Neuronal stem cell (in vitro differentiated cells): ENCODE measurements at regions not wholly inside any gene's neighbourhood (a gene's known extent, or its start where the extent isn't known, plus 50 kb on each side); places are given as distances from the start of the nearest gene placed in this dataset.

Experiments
- DNase-seq: peaks from one replicate; pipeline ENCODE4 v3.0.0-alpha.2; 2013; ENCODE audit warnings: low spot score
- H2AFZ ChIP-seq: one replicate; pipeline ENCODE4 v1.6.1; 2013; ENCODE audit warnings: mild to moderate bottlenecking, low read length, inconsistent platforms
- H2AK5ac ChIP-seq: 2 replicates; pipeline ENCODE4 v1.6.1; 2013; ENCODE audit warnings: low read depth, mild to moderate bottlenecking, inconsistent platforms, low read length, moderate library complexity, mixed read lengths
- H2BK120ac ChIP-seq: 2 replicates; pipeline ENCODE4 v1.6.1; 2013; ENCODE audit warnings: low read depth, mild to moderate bottlenecking, inconsistent platforms, low read length, moderate library complexity, mixed read lengths
- H2BK12ac ChIP-seq: one replicate; pipeline ENCODE4 v1.6.1; 2013; ENCODE audit warnings: low read length, inconsistent platforms
- H2BK15ac ChIP-seq: 2 replicates; pipeline ENCODE4 v1.6.1; 2013; ENCODE audit warnings: mild to moderate bottlenecking, low read length, inconsistent platforms, mixed read lengths
- H2BK5ac ChIP-seq: one replicate; pipeline ENCODE4 v1.6.1; 2013; ENCODE audit warnings: inconsistent platforms, mild to moderate bottlenecking, low read length, moderate library complexity
- H3K14ac ChIP-seq: one replicate; pipeline ENCODE4 v1.6.1; 2013; ENCODE audit warnings: low read length, inconsistent platforms
- H3K18ac ChIP-seq: 2 replicates; pipeline ENCODE4 v1.6.1; 2013; ENCODE audit warnings: low read length, inconsistent platforms
- H3K23ac ChIP-seq: 2 replicates; pipeline ENCODE4 v1.6.1; 2013; ENCODE audit warnings: low read depth, mild to moderate bottlenecking, mixed read lengths, low read length, inconsistent platforms; ENCODE audit not compliant: poor library complexity
- H3K27ac ChIP-seq: replicated peaks from 3 replicates; pipeline ENCODE4 v1.5.1; 2013; ENCODE audit warnings: low read length, inconsistent platforms
- H3K27me3 ChIP-seq, 3 experiments: 2 replicates each; pipeline ENCODE4 v1.6.1; 2013; ENCODE audit warnings: low read length in 3 of 3, mild to moderate bottlenecking in 2 of 3, inconsistent platforms in 1 of 3, low read depth in 1 of 3, mixed read lengths in 1 of 3, moderate library complexity in 1 of 3; ENCODE audit not compliant: control insufficient read depth in 3 of 3, insufficient read depth in 3 of 3
- H3K36me3 ChIP-seq, 2 donors: replicated peaks in 1 of 2; 2 replicates each; pipeline ENCODE4 v1.6.1; 2013; ENCODE audit warnings: low read length in 2 of 2; ENCODE audit not compliant: control insufficient read depth in 2 of 2, insufficient read depth in 2 of 2
- H3K4ac ChIP-seq: 2 replicates; pipeline ENCODE4 v1.6.1; 2013; ENCODE audit warnings: inconsistent platforms, mild to moderate bottlenecking, low read length, moderate library complexity
- H3K4me1 ChIP-seq, 2 donors: 1 replicate in 1 of 2; 2 replicates in 1 of 2; pipeline ENCODE4 v1.6.1; 2013; ENCODE audit warnings: low read length in 2 of 2, low read depth in 1 of 2; ENCODE audit not compliant: control insufficient read depth in 2 of 2, insufficient read depth in 1 of 2
- H3K4me2 ChIP-seq: one replicate; pipeline ENCODE4 v1.6.1; 2013; ENCODE audit warnings: mild to moderate bottlenecking, low read length, inconsistent platforms; ENCODE audit not compliant: insufficient read depth, poor library complexity, severe bottlenecking
- H3K4me3 ChIP-seq, 2 donors: 2 replicates each; pipeline ENCODE4 v1.5.1; 2013; ENCODE audit warnings: low read length in 2 of 2, mild to moderate bottlenecking in 2 of 2, inconsistent platforms in 1 of 2, moderate library complexity in 1 of 2
- H3K79me1 ChIP-seq: one replicate; pipeline ENCODE4 v1.6.1; 2013; ENCODE audit warnings: low read depth, mild to moderate bottlenecking, inconsistent platforms, low read length, moderate library complexity
- H3K9ac ChIP-seq: one replicate; pipeline ENCODE4 v1.6.1; 2013; ENCODE audit warnings: mild to moderate bottlenecking, low read depth, low read length, inconsistent platforms; ENCODE audit not compliant: poor library complexity
- H3K9me3 ChIP-seq, 2 donors: replicated peaks in 1 of 2; 2 replicates each; pipeline versions ENCODE3 to v1.6.1; 2013; ENCODE audit warnings: low read length in 2 of 2, mild to moderate bottlenecking in 2 of 2, inconsistent platforms in 1 of 2, low read depth in 1 of 2, mixed read lengths in 1 of 2, moderate library complexity in 1 of 2; ENCODE audit not compliant: control insufficient read depth in 2 of 2, insufficient read depth in 1 of 2
- H4K8ac ChIP-seq: one replicate; pipeline ENCODE4 v1.6.1; 2013; ENCODE audit warnings: low read depth, mild to moderate bottlenecking, inconsistent platforms, low read length, moderate library complexity
- H4K91ac ChIP-seq: one replicate; pipeline ENCODE4 v1.6.1; 2013; ENCODE audit warnings: low read length, low read depth, mild to moderate bottlenecking, inconsistent platforms; ENCODE audit not compliant: poor library complexity
- WGBS, 2 donors: extraction: QIAGEN DNeasy Blood & Tissue Kit; methylation state at CpG; one replicate each; pipeline ENCODE4 v1.1.7; 2013; ENCODE audit warnings: missing lambda C conversion rate in 2 of 2, mixed read lengths in 1 of 2; ENCODE audit not compliant: insufficient read length in 2 of 2, insufficient replicate concordance in 1 of 2; ENCODE audit errors: extremely low coverage in 2 of 2; 5-methylcytosine and 5-hydroxymethylcytosine counted together

DNA sequence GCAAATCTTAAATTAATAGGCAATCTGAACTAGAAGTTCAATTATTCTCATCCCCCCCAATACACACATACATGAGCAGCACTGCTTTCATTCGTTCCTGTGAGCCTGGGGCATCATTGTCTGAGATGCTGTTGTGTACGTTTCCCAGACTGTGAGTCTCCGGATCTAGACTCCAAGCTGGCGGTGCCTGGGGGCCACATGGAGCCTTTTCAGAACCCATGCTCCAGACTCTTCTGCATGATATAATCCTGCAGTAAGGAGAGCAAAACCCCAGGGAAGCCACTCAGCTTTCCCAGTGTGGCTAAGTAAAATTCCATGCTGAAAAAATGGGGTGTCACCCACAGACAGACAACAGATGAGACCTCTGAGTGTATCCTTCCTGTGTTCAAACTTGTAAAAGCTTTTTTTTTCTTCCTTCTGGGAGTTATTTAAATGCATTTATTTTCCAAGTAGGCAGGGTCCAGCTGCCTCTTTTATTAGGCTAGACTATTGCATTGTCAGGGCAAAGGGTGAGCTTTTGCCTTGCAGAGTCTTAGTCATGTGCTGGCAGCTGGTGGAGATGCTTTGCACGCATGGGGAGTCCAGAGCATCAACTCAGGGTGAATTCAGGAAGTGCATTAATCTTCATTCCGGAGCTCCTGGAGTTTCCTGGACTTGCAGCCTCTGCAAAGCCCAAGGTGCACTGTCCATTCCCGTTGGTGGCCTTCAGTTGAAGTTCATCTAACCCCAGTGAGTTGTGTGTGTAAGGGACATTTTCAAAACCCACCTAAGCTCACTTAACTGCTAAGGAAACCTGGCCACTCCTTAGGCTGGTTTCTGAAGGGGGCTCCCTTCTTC lies 185.7 kb upstream of the ADO start:
- no peak overlapping the region for H3K4me2 ChIP-seq
- no peak overlapping the region for H3K9ac ChIP-seq
- no peak overlapping the region for H3K23ac ChIP-seq
- H2AFZ ChIP-seq = peak overlapping the region; percentile 25
- H4K8ac ChIP-seq = no peak overlapping the region
- H3K9me3 ChIP-seq = no peaks in the 10 kb centered on the region
- no peak overlapping the region for H2AK5ac ChIP-seq
- H3K4me3 ChIP-seq = no peak overlapping the region
- no peak overlapping the region for H3K27ac ChIP-seq
- no peak overlapping the region for H3K4ac ChIP-seq
- peaks cover 1 to 6% of the 10 kb centered on the region in 2 donors for H3K4me1 ChIP-seq
- H2BK15ac ChIP-seq = no peak overlapping the region
- H3K79me1 ChIP-seq = no peaks in the 10 kb centered on the region
- H3K27me3 ChIP-seq = no peaks in the 10 kb centered on the region
- no peak overlapping the region for H4K91ac ChIP-seq
- WGBS, 2 donors = no CpG with 5 or more reads among the region's 7 CpGs
- no peak overlapping the region for H2BK5ac ChIP-seq
- no peak overlapping the region for H2BK120ac ChIP-seq
- no peak overlapping the region for H3K18ac ChIP-seq
- H2BK12ac ChIP-seq = no peak overlapping the region
- no peaks in the 10 kb centered on the region for H3K36me3 ChIP-seq
- DNase-seq = no peak
- no peak overlapping the region for H3K14ac ChIP-seq

- H3K36me3 ChIP-seq = no peaks in the 10 kb centered on the region
- H3K9me3 ChIP-seq = no peaks in the 10 kb centered on the region
- H3K14ac ChIP-seq = no peak overlapping the region
- H3K23ac ChIP-seq = no peak overlapping the region
- no CpG with 5 or more reads among the region's 2 CpGs for WGBS, 2 donors
- no peak overlapping the region for H2BK5ac ChIP-seq
- H4K91ac ChIP-seq = no peak overlapping the region
- no peak overlapping the region for H3K4me2 ChIP-seq
- H4K8ac ChIP-seq = no peak overlapping the region
- H3K4ac ChIP-seq = no peak overlapping the region
- no peak overlapping the region for H2BK15ac ChIP-seq
- no peak overlapping the region for H3K18ac ChIP-seq
- no peaks in the 10 kb centered on the region for H3K79me1 ChIP-seq
- H3K4me3 ChIP-seq = no peak overlapping the region
- no peak overlapping the region for H3K9ac ChIP-seq
- H3K4me1 ChIP-seq = peaks cover 1 to 6% of the 10 kb centered on the region in 2 donors
- no peak overlapping the region for H2BK12ac ChIP-seq
- H3K27me3 ChIP-seq = no peaks in the 10 kb centered on the region
- no peak overlapping the region for H2AFZ ChIP-seq
- H2AK5ac ChIP-seq = no peak overlapping the region
- DNase-seq = no peak
- no peak overlapping the region for H3K27ac ChIP-seq
- no peak overlapping the region for H2BK120ac ChIP-seq
Observed at GRCh38 chr10:62619413-62619738, 185.1 kb upstream of the ADO start.

DNA sequence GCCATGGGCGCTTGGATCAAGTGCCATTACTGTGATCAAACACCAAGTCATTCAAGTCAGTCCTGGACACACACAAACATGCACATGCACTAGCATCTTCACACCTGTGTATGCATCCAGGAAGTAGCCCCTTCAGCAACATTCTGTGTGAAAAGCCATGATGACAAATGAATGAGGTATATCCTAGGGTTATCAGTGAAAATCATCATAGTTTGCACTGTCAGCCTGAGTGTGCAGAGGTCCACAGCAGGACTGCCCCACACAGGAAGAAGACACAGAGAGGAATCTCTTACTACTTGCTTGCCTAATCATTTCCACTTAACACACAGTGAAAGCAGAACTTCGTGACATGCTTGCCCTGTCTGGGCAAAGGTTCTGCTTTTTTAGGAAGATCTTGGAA lies 184.0 kb upstream of the ADO start:
- H3K4me1 ChIP-seq = peaks cover 1 to 6% of the 10 kb centered on the region in 2 donors

DNA sequence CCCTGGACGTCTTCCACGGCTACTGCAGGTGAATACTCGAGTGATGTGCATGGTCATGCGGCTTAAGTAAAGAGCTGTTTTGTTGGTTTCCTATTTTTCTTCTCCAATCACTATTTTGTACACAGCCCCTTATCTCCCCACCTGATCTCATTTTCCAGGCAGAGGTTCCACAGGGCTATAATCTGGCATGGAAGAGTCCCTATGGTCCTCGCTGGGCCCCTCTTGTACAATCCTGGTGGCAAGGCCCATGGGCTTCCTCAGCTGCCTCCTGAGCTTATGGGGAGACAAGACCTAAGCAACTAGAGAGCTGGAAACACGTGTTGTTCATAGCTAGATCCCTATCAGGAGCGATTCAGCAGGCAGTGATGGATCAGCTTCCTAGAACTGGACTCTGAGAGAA lies 181.3 kb upstream of the ADO start:
- Histone ChIP-seq H3K79me1 (no peaks in the 10 kb centered on the region), H4K91ac (no peak overlapping the region), H3K4me2 (no peak overlapping the region), H3K14ac (no peak overlapping the region), H2BK120ac (no peak overlapping the region), H3K9ac (no peak overlapping the region), H2AK5ac (no peak overlapping the region), H3K36me3 (no peaks in the 10 kb centered on the region), H3K4me1 (peaks cover 0 to 29% of the 10 kb centered on the region in 2 donors), H3K4ac (no peak overlapping the region), H3K18ac (no peak overlapping the region), H3K27ac (no peak overlapping the region), H4K8ac (no peak overlapping the region), H3K27me3 (no peaks in the 10 kb centered on the region), H2BK5ac (no peak overlapping the region), H3K9me3 (no peaks in the 10 kb centered on the region), H3K23ac (no peak overlapping the region), H2AFZ (no peak overlapping the region), H2BK15ac (no peak overlapping the region), H3K4me3 (no peak overlapping the region), H2BK12ac (no peak overlapping the region)
- DNase-seq = no peak
- no CpG with 5 or more reads among the region's 7 CpGs for WGBS, 2 donors

More for the DNA sequence above, 184.0 kb upstream of the ADO start:
- Histone ChIP-seq H3K4me2 (no peak overlapping the region), H3K18ac (no peak overlapping the region), H2AFZ (no peak overlapping the region), H2BK12ac (no peak overlapping the region), H3K23ac (no peak overlapping the region), H3K14ac (no peak overlapping the region), H3K27me3 (no peaks in the 10 kb centered on the region), H3K4ac (no peak overlapping the region), H3K27ac (no peak overlapping the region), H3K79me1 (no peaks in the 10 kb centered on the region), H4K8ac (no peak overlapping the region), H3K36me3 (no peaks in the 10 kb centered on the region), H3K9ac (no peak overlapping the region), H2BK5ac (no peak overlapping the region), H3K9me3 (no peaks in the 10 kb centered on the region), H3K4me3 (no peak overlapping the region), H2BK15ac (no peak overlapping the region), H2BK120ac (no peak overlapping the region), H2AK5ac (no peak overlapping the region), H4K91ac (no peak overlapping the region)
- no peak for DNase-seq
- no CpG with 5 or more reads among the region's 2 CpGs for WGBS, 2 donors
